ENCODE measurements at regions not wholly inside any gene's neighbourhood (a gene's known extent, or its start where the extent isn't known, plus 50 kb on each side); places are given as distances from the start of the nearest gene placed in this dataset.

- Histone ChIP-seq H3F3A (ENCODE audit: insufficient read depth, low read length) (no peaks in the 10 kb centered on the region), H2AFZ (ENCODE audit: low read length) (no peak overlapping the region), H3K4me1 (ENCODE audit: low read length) (no peaks in the 10 kb centered on the region), H3K9me2 (replicated peaks; ENCODE audit: insufficient read depth, low read length) (no peaks in the 10 kb centered on the region), H3K4me3 (ENCODE audit: low read length) (no peak overlapping the region), H3K27me3 (replicated peaks; ENCODE audit: insufficient read depth, low read length) (peaks cover 16% of the 10 kb centered on the region), H3K9ac (ENCODE audit: low read length) (no peak overlapping the region), H3K9me3 (replicated peaks; ENCODE audit: insufficient read depth, low read length) (no peaks in the 10 kb centered on the region), H4K20me1 (ENCODE audit: insufficient read depth, low read length) (no peaks in the 10 kb centered on the region), H3K4me2 (ENCODE audit: low read depth, low read length) (no peak overlapping the region), H3K36me3 (replicated peaks; ENCODE audit: insufficient read depth, low read length) (no peaks in the 10 kb centered on the region), H3K79me2 (ENCODE audit: low read length) (no peaks in the 10 kb centered on the region), H3K27ac (ENCODE audit: low read length) (no peak overlapping the region)
- no peak for DNase-seq
- TF ChIP-seq CTCF (IDR thresholded peaks at IDR 0.05; ENCODE audit: low read length): no peak
- TF ChIP-seq EZH2 (optimal IDR thresholded peaks at IDR 0.05; ENCODE audit: low read depth, low read length): no peak
- TF ChIP-seq EZH2phosphoT487 (IDR thresholded peaks at IDR 0.05; ENCODE audit: low read length): no peak
Observed at GRCh38 chr14:101055776-101056374, 152.4 kb upstream of the RTL1 start.

- H3K27ac ChIP-seq (ENCODE audit: low read length): no peak overlapping the region
- H3K4me3 ChIP-seq (ENCODE audit: low read length): no peak overlapping the region
- H3K36me3 ChIP-seq (replicated peaks; ENCODE audit: insufficient read depth, low read length): no peaks in the 10 kb centered on the region
- no peaks in the 10 kb centered on the region for H4K20me1 ChIP-seq (ENCODE audit: insufficient read depth, low read length)
- DNase-seq: no peak
- no peaks in the 10 kb centered on the region for H3K79me2 ChIP-seq (ENCODE audit: low read length)
- no peaks in the 10 kb centered on the region for H3K4me1 ChIP-seq (ENCODE audit: low read length)
- no peaks in the 10 kb centered on the region for H3F3A ChIP-seq (ENCODE audit: insufficient read depth, low read length)
- peaks cover 19% of the 10 kb centered on the region for H3K27me3 ChIP-seq (replicated peaks; ENCODE audit: insufficient read depth, low read length)
- TF ChIP-seq EZH2phosphoT487 (IDR thresholded peaks at IDR 0.05; ENCODE audit: low read length): no peak
- no peak for TF ChIP-seq EZH2 (optimal IDR thresholded peaks at IDR 0.05; ENCODE audit: low read depth, low read length)
- no peak for TF ChIP-seq CTCF (IDR thresholded peaks at IDR 0.05; ENCODE audit: low read length)
- H3K9me2 ChIP-seq (replicated peaks; ENCODE audit: insufficient read depth, low read length): no peaks in the 10 kb centered on the region
- H2AFZ ChIP-seq (ENCODE audit: low read length): no peak overlapping the region
- H3K4me2 ChIP-seq (ENCODE audit: low read depth, low read length): no peak overlapping the region
- no peak overlapping the region for H3K9ac ChIP-seq (ENCODE audit: low read length)
- no peaks in the 10 kb centered on the region for H3K9me3 ChIP-seq (replicated peaks; ENCODE audit: insufficient read depth, low read length)
Observed at GRCh38 chr14:101056446-101056845, 152.9 kb upstream of the RTL1 start.

GRCh38 chr14:101057394-101057793, 153.9 kb upstream of the RTL1 start:
- no peak overlapping the region for H3K4me3 ChIP-seq (ENCODE audit: low read length)
- no peak overlapping the region for H3K9ac ChIP-seq (ENCODE audit: low read length)
- H3K4me2 ChIP-seq (ENCODE audit: low read depth, low read length): no peak overlapping the region
- no peaks in the 10 kb centered on the region for H3K79me2 ChIP-seq (ENCODE audit: low read length)
- TF ChIP-seq EZH2 (optimal IDR thresholded peaks at IDR 0.05; ENCODE audit: low read depth, low read length): no peak
- TF ChIP-seq CTCF (IDR thresholded peaks at IDR 0.05; ENCODE audit: low read length): no peak
- TF ChIP-seq EZH2phosphoT487 (IDR thresholded peaks at IDR 0.05; ENCODE audit: low read length): no peak
- no peaks in the 10 kb centered on the region for H3K36me3 ChIP-seq (replicated peaks; ENCODE audit: insufficient read depth, low read length)
- no peaks in the 10 kb centered on the region for H3K4me1 ChIP-seq (ENCODE audit: low read length)
- no peak overlapping the region for H2AFZ ChIP-seq (ENCODE audit: low read length)
- peaks cover 26% of the 10 kb centered on the region for H3K27me3 ChIP-seq (replicated peaks; ENCODE audit: insufficient read depth, low read length)
- no peak for DNase-seq
- no peaks in the 10 kb centered on the region for H3K9me2 ChIP-seq (replicated peaks; ENCODE audit: insufficient read depth, low read length)
- H4K20me1 ChIP-seq (ENCODE audit: insufficient read depth, low read length): no peaks in the 10 kb centered on the region
- no peaks in the 10 kb centered on the region for H3F3A ChIP-seq (ENCODE audit: insufficient read depth, low read length)
- H3K27ac ChIP-seq (ENCODE audit: low read length): no peak overlapping the region
- no peaks in the 10 kb centered on the region for H3K9me3 ChIP-seq (replicated peaks; ENCODE audit: insufficient read depth, low read length)

Data from MM.1S (cell line).